ENCODE measurements at regions not wholly inside any gene's neighbourhood (a gene's known extent, or its start where the extent isn't known, plus 50 kb on each side); places are given as distances from the start of the nearest gene placed in this dataset.

DNA sequence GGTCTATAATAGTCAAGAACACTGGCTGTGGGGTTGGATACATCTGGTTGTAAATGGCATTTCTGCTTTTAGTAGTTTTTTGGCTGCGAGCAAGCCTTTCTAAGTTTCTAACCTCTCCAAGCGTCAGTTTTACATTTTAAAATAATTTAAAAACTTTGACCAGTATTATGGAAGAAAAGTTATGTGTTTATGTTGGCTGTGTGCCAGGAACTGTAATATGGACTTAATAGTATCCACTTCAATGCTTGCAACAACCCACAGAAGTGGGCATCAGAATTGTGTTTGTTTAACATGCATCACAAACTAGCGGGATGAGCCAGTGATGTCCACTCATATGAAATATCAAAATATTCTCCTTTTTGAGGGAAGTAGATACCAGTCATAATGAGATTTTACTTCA, 844.2 kb downstream of the JRKL start:
- POLR2A ChIA-PET = no interaction called here
- no peak for DNase-seq (ENCODE audit: extremely low spot score)
- CTCF ChIA-PET = no interaction called here
- TF ChIP-seq FOXM1 (IDR thresholded peaks at IDR 0.05; ENCODE audit: borderline replicate concordance) (no peak), SP1 (IDR thresholded peaks at IDR 0.05) (no peak), NFRKB (IDR thresholded peaks at IDR 0.05) (no peak)

DNA sequence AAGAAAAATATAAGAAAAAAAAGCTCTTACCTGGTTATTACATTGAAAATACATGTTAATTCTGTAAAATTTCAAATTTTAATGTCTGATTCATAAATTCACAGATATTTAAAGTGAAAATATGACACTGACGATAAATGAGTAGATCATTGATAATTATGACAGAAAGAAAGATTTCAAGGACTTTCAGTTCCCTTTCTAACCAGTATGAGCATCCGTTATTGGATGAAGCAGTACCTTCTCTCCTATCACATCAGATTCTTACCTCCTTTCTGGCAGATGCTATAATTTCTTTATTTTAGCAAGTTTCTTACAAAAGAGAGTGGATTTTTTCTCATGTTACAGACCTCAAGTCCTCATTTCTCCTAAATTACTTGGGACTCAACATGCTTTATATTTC, 847.3 kb downstream of the JRKL start:
- ChIA-PET POLR2A (no interaction called here), CTCF (no interaction called here)

DNA sequence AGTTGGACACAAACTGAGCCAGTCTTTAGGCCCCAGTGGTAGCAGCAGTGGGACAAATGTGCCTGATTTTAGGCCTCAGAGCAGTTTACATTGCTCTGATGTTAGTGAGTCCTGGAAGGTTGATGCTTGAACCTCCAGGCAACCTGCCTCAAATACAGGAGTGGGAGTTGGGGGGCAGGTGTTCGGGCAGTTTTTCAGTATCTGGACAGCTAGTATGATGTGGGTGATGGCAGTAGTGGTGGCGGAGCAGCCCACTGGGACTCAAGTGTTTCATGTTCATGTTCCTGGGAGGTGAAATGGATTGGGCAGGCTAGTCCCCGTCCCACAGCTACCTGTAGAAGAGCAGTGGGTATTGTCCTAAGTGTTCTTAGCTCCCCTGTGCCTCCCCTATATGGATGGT, 857.8 kb downstream of the JRKL start:
- CTCF ChIA-PET = no interaction called here
- no peak for DNase-seq (ENCODE audit: extremely low spot score)
- TF ChIP-seq FOXK2 (IDR thresholded peaks at IDR 0.05) (no peak), ZNF384 (IDR thresholded peaks at IDR 0.05) (no peak), ARNT (IDR thresholded peaks at IDR 0.05) (no peak), CTBP1 (IDR thresholded peaks at IDR 0.05; ENCODE audit: borderline replicate concordance) (no peak), BHLHE40 (IDR thresholded peaks at IDR 0.05; ENCODE audit: borderline replicate concordance) (no peak), HDGF (IDR thresholded peaks at IDR 0.05; ENCODE audit: borderline replicate concordance) (no peak), SUZ12 (IDR thresholded peaks at IDR 0.05) (no peak), SP1 (IDR thresholded peaks at IDR 0.05) (no peak), L3MBTL2 (conservative IDR thresholded peaks at IDR 0.05) (no peak), NFRKB (IDR thresholded peaks at IDR 0.05) (no peak), FOXM1 (IDR thresholded peaks at IDR 0.05; ENCODE audit: borderline replicate concordance) (no peak), TARDBP (IDR thresholded peaks at IDR 0.05) (no peak), FOXA1 (IDR thresholded peaks at IDR 0.05) (no peak), ELF4 (IDR thresholded peaks at IDR 0.05) (no peak), LEF1 (IDR thresholded peaks at IDR 0.05; ENCODE audit: borderline replicate concordance) (no peak)
- TF ChIP-seq, protein P1, sequence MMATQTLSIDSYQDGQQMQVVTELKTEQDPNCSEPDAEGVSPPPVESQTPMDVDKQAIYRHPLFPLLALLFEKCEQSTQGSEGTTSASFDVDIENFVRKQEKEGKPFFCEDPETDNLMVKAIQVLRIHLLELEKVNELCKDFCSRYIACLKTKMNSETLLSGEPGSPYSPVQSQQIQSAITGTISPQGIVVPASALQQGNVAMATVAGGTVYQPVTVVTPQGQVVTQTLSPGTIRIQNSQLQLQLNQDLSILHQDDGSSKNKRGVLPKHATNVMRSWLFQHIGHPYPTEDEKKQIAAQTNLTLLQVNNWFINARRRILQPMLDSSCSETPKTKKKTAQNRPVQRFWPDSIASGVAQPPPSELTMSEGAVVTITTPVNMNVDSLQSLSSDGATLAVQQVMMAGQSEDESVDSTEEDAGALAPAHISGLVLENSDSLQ (IDR thresholded peaks at IDR 0.05) = no peak
- POLR2A ChIA-PET = no interaction called here

More for the DNA sequence above, 847.3 kb downstream of the JRKL start:
- TF ChIP-seq, protein P1 (IDR thresholded peaks at IDR 0.05) = no peak
- TF ChIP-seq FOXM1 (IDR thresholded peaks at IDR 0.05; ENCODE audit: borderline replicate concordance) = no peak
- no peak for TF ChIP-seq TARDBP (IDR thresholded peaks at IDR 0.05)
- TF ChIP-seq ZNF384 (IDR thresholded peaks at IDR 0.05) = no peak
- no peak for TF ChIP-seq LEF1 (IDR thresholded peaks at IDR 0.05; ENCODE audit: borderline replicate concordance)
- TF ChIP-seq BHLHE40 (IDR thresholded peaks at IDR 0.05; ENCODE audit: borderline replicate concordance) = no peak
- no peak for TF ChIP-seq ARNT (IDR thresholded peaks at IDR 0.05)
- no peak for TF ChIP-seq FOXK2 (IDR thresholded peaks at IDR 0.05)
- TF ChIP-seq SUZ12 (IDR thresholded peaks at IDR 0.05) = no peak
- no peak for TF ChIP-seq CTBP1 (IDR thresholded peaks at IDR 0.05; ENCODE audit: borderline replicate concordance)
- TF ChIP-seq SP1 (IDR thresholded peaks at IDR 0.05) = no peak
- TF ChIP-seq HDGF (IDR thresholded peaks at IDR 0.05; ENCODE audit: borderline replicate concordance) = no peak
- no peak for TF ChIP-seq ELF4 (IDR thresholded peaks at IDR 0.05)
- TF ChIP-seq FOXA1 (IDR thresholded peaks at IDR 0.05) = no peak
- no peak for TF ChIP-seq L3MBTL2 (conservative IDR thresholded peaks at IDR 0.05)
- TF ChIP-seq NFRKB (IDR thresholded peaks at IDR 0.05) = no peak
- DNase-seq (ENCODE audit: extremely low spot score) = no peak

DNA sequence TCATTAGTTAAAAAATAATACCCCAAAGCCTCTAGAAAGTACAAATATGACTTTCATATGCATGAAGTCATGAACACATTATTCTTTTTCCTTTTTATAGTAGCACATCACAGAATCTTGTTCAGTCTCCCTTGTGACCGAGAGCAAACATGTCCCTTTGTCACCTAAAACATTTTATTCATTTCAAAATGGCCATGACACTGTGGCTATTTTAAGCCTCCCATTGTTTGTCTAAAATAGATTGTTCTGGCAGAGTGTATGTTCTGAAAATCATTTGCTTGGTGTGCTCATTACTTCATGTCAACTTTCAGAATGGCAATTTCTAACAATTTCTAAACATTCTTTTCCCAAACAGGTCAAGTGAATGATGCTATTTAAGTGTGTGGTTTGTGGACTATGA, 865.0 kb downstream of the JRKL start:
- no peak for DNase-seq (ENCODE audit: extremely low spot score)
- ChIA-PET CTCF (no interaction called here), POLR2A (no interaction called here)
- TF ChIP-seq FOXK2 (IDR thresholded peaks at IDR 0.05) (no peak), FOXM1 (IDR thresholded peaks at IDR 0.05; ENCODE audit: borderline replicate concordance) (no peak), ELF4 (IDR thresholded peaks at IDR 0.05) (no peak), L3MBTL2 (conservative IDR thresholded peaks at IDR 0.05) (no peak), BHLHE40 (IDR thresholded peaks at IDR 0.05; ENCODE audit: borderline replicate concordance) (no peak), SP1 (IDR thresholded peaks at IDR 0.05) (no peak), HDGF (IDR thresholded peaks at IDR 0.05; ENCODE audit: borderline replicate concordance) (no peak), SUZ12 (IDR thresholded peaks at IDR 0.05) (no peak), LEF1 (IDR thresholded peaks at IDR 0.05; ENCODE audit: borderline replicate concordance) (no peak), ARNT (IDR thresholded peaks at IDR 0.05) (no peak), TARDBP (IDR thresholded peaks at IDR 0.05) (no peak), ZNF384 (IDR thresholded peaks at IDR 0.05) (no peak), CTBP1 (IDR thresholded peaks at IDR 0.05; ENCODE audit: borderline replicate concordance) (no peak)
- TF ChIP-seq, protein P1 (IDR thresholded peaks at IDR 0.05) = no peak

DNA sequence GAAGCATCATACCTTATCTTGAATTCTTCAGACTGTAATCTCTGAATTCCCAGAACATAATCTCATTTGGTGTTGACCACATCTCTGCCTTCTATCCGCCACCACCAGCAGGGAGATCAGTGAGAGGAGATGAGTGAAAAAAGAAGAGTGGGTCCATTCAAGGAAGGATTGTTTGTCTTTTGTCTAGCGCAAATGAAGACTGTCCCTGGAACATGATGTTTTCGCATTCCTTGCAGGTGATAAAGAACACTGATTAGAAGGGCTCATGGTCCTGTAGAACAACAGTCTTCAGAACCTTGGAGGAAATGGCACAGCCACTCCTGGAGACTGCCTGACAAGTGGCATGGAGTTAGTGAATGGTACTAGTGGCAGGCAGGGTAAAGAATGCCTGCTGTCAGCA, 869.6 kb downstream of the JRKL start:
- CTCF ChIA-PET = no interaction called here
- POLR2A ChIA-PET = no interaction called here
- no peak for DNase-seq (ENCODE audit: extremely low spot score)
- no peak for TF ChIP-seq ELF4 (IDR thresholded peaks at IDR 0.05)
- TF ChIP-seq ARNT (IDR thresholded peaks at IDR 0.05) = no peak
- TF ChIP-seq, protein P1 (IDR thresholded peaks at IDR 0.05) = no peak

GRCh38 chr11:97259884-97260283, 870.1 kb downstream of the JRKL start:
- TF ChIP-seq ELF4 (IDR thresholded peaks at IDR 0.05) (no peak), LEF1 (IDR thresholded peaks at IDR 0.05; ENCODE audit: borderline replicate concordance) (no peak), L3MBTL2 (conservative IDR thresholded peaks at IDR 0.05) (no peak), SUZ12 (IDR thresholded peaks at IDR 0.05) (no peak), BHLHE40 (IDR thresholded peaks at IDR 0.05; ENCODE audit: borderline replicate concordance) (no peak), ZNF384 (IDR thresholded peaks at IDR 0.05) (no peak), SP1 (IDR thresholded peaks at IDR 0.05) (no peak), ARNT (IDR thresholded peaks at IDR 0.05) (no peak), FOXM1 (IDR thresholded peaks at IDR 0.05; ENCODE audit: borderline replicate concordance) (no peak), HDGF (IDR thresholded peaks at IDR 0.05; ENCODE audit: borderline replicate concordance) (no peak), CTBP1 (IDR thresholded peaks at IDR 0.05; ENCODE audit: borderline replicate concordance) (no peak)
- ChIA-PET POLR2A (no interaction called here), CTCF (no interaction called here)
- no peak for DNase-seq (ENCODE audit: extremely low spot score)
